ENCODE measurements at regions not wholly inside any gene's neighbourhood (a gene's known extent, or its start where the extent isn't known, plus 50 kb on each side); places are given as distances from the start of the nearest gene placed in this dataset.

GRCh38 chr2:2822143-2822542 lies 491.1 kb upstream of the MYT1L start:
- DNase-seq (ENCODE audit: low read depth): no peak
- POLR2A ChIA-PET: no interaction called here
- H3K36me3 ChIP-seq (ENCODE audit: control insufficient read depth, insufficient read depth, low read length): no peaks in the 10 kb centered on the region
- TF ChIP-seq CTCF (IDR thresholded peaks at IDR 0.05; ENCODE audit: insufficient read depth, low read depth, low read length): no peak
- CTCF ChIA-PET: no interaction called here
- no peak overlapping the region for H3K4me3 ChIP-seq (ENCODE audit: low read depth, low read length)
- no peaks in the 10 kb centered on the region for H3K27me3 ChIP-seq (ENCODE audit: control insufficient read depth, insufficient read depth, low read length)

GRCh38 chr2:2812648-2813047 lies 481.6 kb upstream of the MYT1L start:
- CTCF ChIA-PET: no interaction called here

GRCh38 chr2:2812117-2812516 lies 481.0 kb upstream of the MYT1L start:
- H3K4me3 ChIP-seq (ENCODE audit: low read depth, low read length): no peak overlapping the region
- CTCF ChIA-PET: no interaction called here
- H3K36me3 ChIP-seq (ENCODE audit: control insufficient read depth, insufficient read depth, low read length): no peaks in the 10 kb centered on the region
- no peak for TF ChIP-seq CTCF (IDR thresholded peaks at IDR 0.05; ENCODE audit: insufficient read depth, low read depth, low read length)
- no peak for DNase-seq (ENCODE audit: low read depth)
- POLR2A ChIA-PET: no interaction called here
- H3K27me3 ChIP-seq (ENCODE audit: control insufficient read depth, insufficient read depth, low read length): no peaks in the 10 kb centered on the region

More at GRCh38 chr2:2812648-2813047, 481.6 kb upstream of the MYT1L start:
- no peak overlapping the region for H3K4me3 ChIP-seq (ENCODE audit: low read depth, low read length)
- H3K36me3 ChIP-seq (ENCODE audit: control insufficient read depth, insufficient read depth, low read length): no peaks in the 10 kb centered on the region
- TF ChIP-seq CTCF (IDR thresholded peaks at IDR 0.05; ENCODE audit: insufficient read depth, low read depth, low read length): no peak
- POLR2A ChIA-PET: no interaction called here
- DNase-seq (ENCODE audit: low read depth): no peak
- no peaks in the 10 kb centered on the region for H3K27me3 ChIP-seq (ENCODE audit: control insufficient read depth, insufficient read depth, low read length)

- no peak for TF ChIP-seq CTCF (IDR thresholded peaks at IDR 0.05; ENCODE audit: insufficient read depth, low read depth, low read length)
- Histone ChIP-seq H3K27me3 (ENCODE audit: control insufficient read depth, insufficient read depth, low read length) (no peaks in the 10 kb centered on the region), H3K4me3 (ENCODE audit: low read depth, low read length) (no peak overlapping the region), H3K36me3 (ENCODE audit: control insufficient read depth, insufficient read depth, low read length) (no peaks in the 10 kb centered on the region)
- CTCF ChIA-PET: no interaction called here
- no peak for DNase-seq (ENCODE audit: low read depth)
- POLR2A ChIA-PET: no interaction called here
Observed at GRCh38 chr2:2810504-2810903, 479.4 kb upstream of the MYT1L start.

GRCh38 chr2:2809771-2810170 lies 478.7 kb upstream of the MYT1L start:
- Histone ChIP-seq H3K27me3 (ENCODE audit: control insufficient read depth, insufficient read depth, low read length) (no peaks in the 10 kb centered on the region), H3K36me3 (ENCODE audit: control insufficient read depth, insufficient read depth, low read length) (no peaks in the 10 kb centered on the region), H3K4me3 (ENCODE audit: low read depth, low read length) (no peak overlapping the region)
- no peak for TF ChIP-seq CTCF (IDR thresholded peaks at IDR 0.05; ENCODE audit: insufficient read depth, low read depth, low read length)
- DNase-seq (ENCODE audit: low read depth): no peak
- ChIA-PET POLR2A (no interaction called here), CTCF (no interaction called here)
